A549 (cell line): ENCODE measurements at regions not wholly inside any gene's neighbourhood (a gene's known extent, or its start where the extent isn't known, plus 50 kb on each side); places are given as distances from the start of the nearest gene placed in this dataset.
"Not testable (repeated sequence)": the region's sequence is repeated elsewhere in the genome, so short reads cannot be mapped to it uniquely, and the experiment has no call there.

ENCODE experiments used
- EHMT2 ChIP-seq: fragments of 200-600 bp; sonication (generic); IDR thresholded peaks from 2 replicates; pipeline ENCODE4 v1.6.1; 2016; ENCODE audit warnings: antibody characterized with exemption, low read depth, mild to moderate bottlenecking, moderate library complexity
- EP300 ChIP-seq, 2 experiments: fragments of >200 bp; sonication (Bioruptor Twin); formaldehyde crosslinking; IDR thresholded peaks; 2 replicates in 1 of 2; 3 replicates in 1 of 2; pipeline ENCODE4 v1.6.1; 2016 to 2017
- FOSL2 ChIP-seq, 2 experiments: fragments of 450-650 bp in 1 of 2; fragments of >200 bp in 1 of 2; sonication (Bioruptor Twin) in 1 of 2; formaldehyde crosslinking; IDR thresholded peaks; 2 replicates each; pipeline versions ENCODE4 v1.5.0 to v1.6.1; 2016 to 2020; ENCODE audit warnings: mild to moderate bottlenecking in 1 of 2, moderate library complexity in 1 of 2
- POLR2A ChIP-seq: IDR thresholded peaks from 2 replicates; pipeline ENCODE4 v1.6.1; 2012; ENCODE audit warnings: mild to moderate bottlenecking, low read length
- TF ChIP-seq, protein P1 (sequence below): fragments of 150-350 bp; IDR thresholded peaks from 2 replicates; pipeline ENCODE4 v1.6.1; 2014; ENCODE audit warnings: low read depth, mild to moderate bottlenecking, low read length
- TF ChIP-seq, protein P2 (sequence below): fragments of >200 bp; sonication (Bioruptor Twin); formaldehyde crosslinking; IDR thresholded peaks from 3 replicates; pipeline ENCODE4 v1.5.1; 2016

DNA sequence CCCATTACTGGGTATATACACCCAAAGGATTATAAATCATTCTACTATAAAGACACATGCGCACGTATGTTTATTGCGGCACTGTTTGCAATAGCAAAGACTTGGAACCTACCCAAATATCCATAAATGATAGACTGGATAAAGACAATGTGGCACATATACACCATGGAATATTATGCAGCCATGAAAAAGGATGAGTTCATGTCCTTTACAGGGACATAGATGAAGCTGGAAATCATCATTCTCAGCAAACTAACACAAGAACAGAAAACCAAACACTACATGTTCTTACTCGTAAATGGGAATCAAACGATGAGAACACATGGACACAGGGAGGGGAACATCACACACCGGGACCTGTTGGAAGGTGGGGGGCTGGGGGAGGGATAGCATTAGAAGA is 171.3 kb downstream of the SUDS3 start:
- TF ChIP-seq, protein P1, sequence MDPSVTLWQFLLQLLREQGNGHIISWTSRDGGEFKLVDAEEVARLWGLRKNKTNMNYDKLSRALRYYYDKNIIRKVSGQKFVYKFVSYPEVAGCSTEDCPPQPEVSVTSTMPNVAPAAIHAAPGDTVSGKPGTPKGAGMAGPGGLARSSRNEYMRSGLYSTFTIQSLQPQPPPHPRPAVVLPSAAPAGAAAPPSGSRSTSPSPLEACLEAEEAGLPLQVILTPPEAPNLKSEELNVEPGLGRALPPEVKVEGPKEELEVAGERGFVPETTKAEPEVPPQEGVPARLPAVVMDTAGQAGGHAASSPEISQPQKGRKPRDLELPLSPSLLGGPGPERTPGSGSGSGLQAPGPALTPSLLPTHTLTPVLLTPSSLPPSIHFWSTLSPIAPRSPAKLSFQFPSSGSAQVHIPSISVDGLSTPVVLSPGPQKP = not testable (repeated sequence)
- TF ChIP-seq POLR2A; EP300 (IDR thresholded peaks at IDR 0.05); EHMT2; FOSL2 (IDR thresholded peaks at IDR 0.05); FOSL2 (CRISPR knock-in tag; IDR thresholded peaks at IDR 0.05): not testable (repeated sequence)
- TF ChIP-seq, protein P2, sequence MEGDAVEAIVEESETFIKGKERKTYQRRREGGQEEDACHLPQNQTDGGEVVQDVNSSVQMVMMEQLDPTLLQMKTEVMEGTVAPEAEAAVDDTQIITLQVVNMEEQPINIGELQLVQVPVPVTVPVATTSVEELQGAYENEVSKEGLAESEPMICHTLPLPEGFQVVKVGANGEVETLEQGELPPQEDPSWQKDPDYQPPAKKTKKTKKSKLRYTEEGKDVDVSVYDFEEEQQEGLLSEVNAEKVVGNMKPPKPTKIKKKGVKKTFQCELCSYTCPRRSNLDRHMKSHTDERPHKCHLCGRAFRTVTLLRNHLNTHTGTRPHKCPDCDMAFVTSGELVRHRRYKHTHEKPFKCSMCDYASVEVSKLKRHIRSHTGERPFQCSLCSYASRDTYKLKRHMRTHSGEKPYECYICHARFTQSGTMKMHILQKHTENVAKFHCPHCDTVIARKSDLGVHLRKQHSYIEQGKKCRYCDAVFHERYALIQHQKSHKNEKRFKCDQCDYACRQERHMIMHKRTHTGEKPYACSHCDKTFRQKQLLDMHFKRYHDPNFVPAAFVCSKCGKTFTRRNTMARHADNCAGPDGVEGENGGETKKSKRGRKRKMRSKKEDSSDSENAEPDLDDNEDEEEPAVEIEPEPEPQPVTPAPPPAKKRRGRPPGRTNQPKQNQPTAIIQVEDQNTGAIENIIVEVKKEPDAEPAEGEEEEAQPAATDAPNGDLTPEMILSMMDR = not testable (repeated sequence)
